Stimulated activated CD4-positive, alpha-beta T cell treated with anti-CD3 and anti-CD28 coated beads, Interleukin-12 subunit alpha, Interleukin-12 subunit beta, amount 100 ng/mL, for 24 hours (primary cell): ENCODE measurements at regions not wholly inside any gene's neighbourhood (a gene's known extent, or its start where the extent isn't known, plus 50 kb on each side); places are given as distances from the start of the nearest gene placed in this dataset.
"Not testable (repeated sequence)": the region's sequence is repeated elsewhere in the genome, so short reads cannot be mapped to it uniquely, and the experiment has no call there.

ENCODE experiments used
- DNase-seq, 2 experiments: peaks; one replicate each; pipeline ENCODE4 v3.0.0-alpha.2; 2020; ENCODE audit warnings: low read depth in 2 of 2

DNA sequence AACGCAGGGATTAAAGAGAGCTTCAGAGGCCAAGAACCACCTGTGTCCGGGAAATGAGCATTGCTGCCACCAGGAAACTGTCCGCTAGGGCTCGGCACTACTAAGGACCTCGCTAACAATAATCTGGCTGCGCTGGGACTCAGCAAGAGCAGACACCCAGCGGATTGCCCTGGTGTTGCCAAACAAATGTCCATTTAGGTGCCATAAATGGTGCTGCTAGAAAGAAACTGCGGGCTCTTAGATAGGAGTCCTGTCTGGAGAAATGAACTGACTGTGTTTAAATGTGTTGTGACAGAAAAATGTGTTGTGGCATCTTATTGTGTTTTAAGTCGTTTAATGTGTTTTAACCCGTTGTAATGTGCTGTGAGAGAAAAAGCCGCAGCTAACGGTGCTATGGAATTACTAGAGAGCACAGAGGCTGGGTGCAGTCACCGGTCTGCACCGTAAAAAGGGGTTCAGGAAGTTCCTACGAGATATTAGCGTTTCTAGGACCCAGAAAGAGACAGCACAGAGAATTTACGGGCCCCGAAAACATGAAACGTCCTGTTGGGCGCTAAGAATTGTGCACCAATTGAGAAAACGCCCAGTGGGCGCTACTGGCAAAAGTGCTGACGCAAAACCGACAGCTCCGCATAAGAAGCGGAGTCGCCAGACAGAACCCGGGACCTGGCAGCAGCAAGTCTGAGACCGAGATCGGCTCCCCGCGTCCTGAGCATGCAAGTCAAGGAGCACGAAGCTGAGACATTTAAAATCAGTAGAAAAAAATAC, 90.6 kb downstream of the ANXA2R start:
- peak in 1 of 2 experiments; percentile 35 for DNase-seq

DNA sequence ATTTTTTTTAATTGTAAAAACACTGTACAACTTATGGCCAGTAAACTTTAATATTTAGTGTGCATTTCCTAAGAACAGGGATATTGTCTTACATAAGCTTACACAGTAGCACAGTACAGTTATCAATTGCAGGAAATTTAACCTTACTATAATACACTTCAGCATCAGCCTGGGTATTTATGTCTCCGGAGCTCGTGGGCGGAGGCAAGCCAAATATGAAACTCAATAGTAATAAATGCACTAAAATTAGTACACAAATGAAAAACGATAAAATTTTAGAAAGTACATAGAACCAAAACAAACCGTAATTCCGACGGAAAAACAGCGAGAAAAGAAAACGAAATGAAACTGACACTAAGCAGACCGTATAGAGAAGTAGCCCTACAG, 91.2 kb downstream of the ANXA2R start:
- no peak for DNase-seq

DNA sequence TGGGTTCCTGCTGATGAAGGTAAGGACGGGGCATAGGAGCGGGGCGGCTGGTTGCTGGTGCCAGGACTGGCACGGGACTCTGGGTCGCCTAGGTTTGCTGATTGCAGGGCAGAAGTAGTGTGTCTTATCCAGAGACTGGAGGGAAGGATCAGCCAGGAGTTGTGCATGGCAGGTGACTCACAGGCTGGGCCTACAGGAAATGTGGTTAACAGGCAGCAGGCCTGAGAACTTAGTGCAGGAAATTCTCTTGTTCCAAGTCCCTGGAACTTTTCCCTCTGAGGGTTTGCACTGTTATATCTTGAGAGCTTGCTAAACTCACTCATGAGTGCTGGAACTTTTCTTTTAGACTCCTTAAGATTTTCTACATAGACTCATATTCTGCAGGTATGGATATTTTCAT, 95.1 kb downstream of the ANXA2R start:
- DNase-seq, result no peak

DNA sequence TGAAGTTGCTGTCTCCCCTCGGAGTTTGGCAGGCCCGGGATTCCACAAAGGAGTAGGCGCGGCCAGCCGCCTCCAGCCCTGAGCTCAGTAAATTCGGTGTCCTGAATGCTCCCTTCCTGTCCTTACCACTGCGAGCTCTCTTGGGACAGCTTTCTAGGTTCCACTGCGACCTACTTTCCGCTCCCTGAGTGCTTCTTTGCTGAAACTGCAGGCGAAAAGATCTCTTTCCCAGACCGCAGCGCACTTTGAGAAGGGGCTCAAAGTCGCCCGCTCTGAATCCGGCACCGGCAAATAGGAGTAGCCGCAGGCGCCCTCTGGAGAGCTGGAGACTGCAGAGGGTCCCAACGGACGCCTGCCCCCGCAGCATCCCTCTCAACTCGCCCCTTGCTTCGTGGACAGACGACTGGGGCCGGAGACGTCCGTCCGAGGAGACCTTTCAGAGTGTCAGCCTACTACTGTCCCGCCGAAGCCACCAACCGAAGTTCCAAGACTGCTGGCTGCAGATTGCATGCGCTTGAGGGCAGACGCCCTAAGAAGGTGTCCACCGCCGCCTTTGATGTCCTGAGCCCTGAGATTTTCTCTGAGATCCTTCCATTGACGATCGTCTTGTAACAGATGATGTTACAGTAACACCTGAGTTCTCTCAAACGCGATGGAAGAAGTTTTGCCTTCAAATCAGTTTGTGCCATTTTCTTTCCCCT, 96.0 kb downstream of the ANXA2R start:
- DNase-seq, result no peak

DNA sequence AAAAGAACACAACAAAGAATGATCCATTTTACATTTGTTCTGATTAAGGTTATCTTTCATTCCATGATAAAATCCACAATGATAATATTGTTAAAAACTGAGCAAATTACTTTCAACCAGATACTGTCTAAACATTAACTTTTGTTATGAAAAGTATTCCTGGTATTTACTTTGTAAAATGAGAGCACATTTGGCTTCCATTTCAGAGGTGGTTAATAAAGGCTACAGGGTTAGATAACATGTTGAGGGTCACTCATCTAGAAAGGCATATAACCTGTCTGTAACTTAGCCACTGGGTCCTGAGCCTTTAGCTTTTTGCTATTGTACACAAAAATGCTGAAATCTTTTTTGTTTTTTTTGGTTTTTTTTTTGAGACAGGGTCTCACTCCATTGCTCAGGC, 99.3 kb downstream of the ANXA2R start:
- no peak for DNase-seq

DNA sequence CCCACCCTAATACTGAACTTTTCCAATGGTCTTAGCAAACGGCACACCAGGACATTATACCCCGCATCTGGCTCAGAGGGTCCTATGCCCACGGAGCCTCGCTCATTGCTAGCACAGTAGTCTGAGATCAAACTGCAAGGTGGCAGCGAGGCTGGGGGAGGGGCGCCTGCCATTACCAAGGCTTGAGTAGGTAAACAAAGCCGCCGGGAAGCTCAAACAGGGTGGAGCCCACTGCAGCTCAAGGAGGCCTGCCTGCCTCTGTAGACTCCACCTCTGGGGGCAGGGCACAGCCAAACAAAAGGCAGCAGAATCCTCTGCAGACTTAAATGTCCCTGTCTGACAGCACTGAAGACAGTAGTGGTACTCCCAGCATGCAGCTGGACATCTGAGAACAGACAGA, 108.1 kb downstream of the ANXA2R start:
- DNase-seq, result not testable (repeated sequence)

DNA sequence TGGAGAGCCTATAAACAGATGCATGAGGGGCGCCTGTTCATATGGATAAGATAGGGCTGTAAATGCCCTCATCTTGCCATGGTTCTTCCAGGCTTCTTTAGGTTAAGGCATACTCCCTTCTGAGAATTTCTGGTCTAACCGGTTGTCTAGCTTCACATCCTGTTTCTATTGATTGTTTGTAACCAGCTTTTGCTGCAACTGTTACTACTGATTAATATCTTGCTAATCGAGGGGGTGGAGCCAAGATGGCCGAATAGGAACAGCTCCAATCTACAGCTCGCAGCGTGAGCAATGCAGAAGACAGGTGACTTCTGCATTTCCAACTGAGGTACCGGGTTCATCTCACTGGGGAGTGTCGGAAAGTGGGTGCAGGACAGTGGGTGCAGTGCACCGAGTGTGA, 108.7 kb downstream of the ANXA2R start:
- DNase-seq, result not testable (repeated sequence)

DNA sequence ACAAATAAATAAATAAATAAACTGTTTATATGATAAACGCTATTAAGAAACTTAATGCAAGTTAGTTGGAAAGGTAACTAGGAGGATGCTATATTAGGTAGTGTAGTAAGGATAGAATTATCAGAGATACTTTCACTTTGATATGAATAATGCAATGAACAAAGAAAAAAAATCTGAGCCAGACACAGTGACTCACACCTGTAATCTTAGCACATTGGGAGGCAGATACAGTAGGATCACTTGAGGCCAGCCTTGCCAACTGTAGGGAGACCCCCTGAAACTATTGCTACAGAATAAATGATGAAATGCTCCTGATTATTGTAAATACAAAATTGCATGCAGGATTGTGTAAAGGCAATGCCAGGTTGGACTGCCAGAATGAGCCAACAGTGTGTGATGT, 109.2 kb downstream of the ANXA2R start:
- DNase-seq, result no peak

DNA sequence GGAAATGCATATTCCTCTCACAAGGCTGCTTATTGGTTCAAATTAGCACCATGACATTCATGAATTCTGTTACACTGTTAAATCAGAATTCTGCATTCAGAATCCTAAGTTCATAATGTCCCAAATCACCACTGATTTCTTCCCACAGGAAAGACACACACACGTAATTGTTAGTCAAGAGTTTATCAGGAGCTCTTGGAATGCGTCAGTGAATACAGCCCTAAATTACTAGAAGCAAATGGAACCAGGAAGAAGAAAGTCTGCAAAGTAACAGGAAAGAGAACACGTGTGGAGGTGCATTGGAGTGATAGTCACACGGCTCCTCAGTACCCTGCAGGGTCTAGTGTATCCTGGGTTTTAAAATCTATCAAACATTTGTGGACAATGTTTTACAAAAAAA, 110.2 kb downstream of the ANXA2R start:
- no peak for DNase-seq

DNA sequence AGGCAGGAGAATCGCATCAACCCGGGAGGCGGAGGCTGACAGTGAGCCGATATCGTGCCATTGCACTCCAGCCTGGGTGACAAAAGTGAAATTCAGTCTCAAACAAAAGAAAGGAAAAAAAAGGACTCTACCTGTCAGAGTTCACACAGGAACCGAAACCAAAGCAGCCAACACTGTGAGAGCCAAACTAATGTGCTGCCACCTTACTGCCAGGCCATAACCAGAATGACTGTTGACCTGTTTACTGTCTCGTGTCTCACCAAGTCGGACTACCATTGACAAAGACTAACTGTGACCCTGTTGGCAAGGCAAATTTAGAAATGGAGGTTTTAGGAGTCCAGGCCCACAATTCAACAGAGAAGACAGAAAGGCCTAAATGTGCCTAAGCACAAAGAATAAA, 112.4 kb downstream of the ANXA2R start:
- no peak for DNase-seq

DNA sequence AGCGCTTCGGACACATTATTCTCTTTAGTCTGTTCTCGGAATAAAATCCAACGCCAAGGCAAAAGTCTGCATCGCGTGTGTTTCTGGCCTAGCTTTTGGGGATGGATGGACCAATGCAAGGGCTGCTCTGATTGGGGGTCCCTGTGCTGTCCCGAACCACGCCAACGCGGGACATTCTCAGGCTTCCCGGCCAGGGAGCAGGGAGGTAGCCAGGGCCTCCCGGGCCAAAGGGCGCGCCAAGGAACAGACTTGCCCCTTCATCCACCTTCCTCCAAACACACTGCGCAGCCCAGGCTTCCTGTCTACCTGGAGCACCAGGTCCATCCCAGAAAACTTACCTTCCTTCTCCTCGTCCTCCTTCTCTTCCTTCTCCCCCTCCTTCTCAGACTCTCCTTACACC, 113.0 kb upstream of the SELENOP start:
- no peak for DNase-seq

DNA sequence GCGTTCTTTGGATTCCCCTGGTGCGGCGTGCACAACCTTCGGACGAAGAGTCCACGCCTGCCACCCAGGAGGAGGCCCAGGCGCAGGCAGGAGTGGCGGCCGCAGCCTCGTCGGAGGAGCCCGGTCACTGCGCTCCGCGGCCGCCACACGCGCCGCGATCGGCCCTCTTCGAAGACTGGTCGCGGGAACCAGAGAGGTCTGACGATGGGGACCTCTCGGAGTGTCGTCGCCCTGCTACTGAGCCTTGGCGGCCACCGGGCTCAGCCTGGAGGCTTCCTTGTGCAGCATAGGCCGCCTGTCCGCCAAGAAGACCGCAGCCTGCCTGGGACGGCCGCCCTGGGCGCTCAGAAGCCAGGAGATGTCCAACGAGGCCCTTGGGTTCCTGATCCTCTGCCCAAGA, 112.5 kb upstream of the SELENOP start:
- DNase-seq, result no peak

DNA sequence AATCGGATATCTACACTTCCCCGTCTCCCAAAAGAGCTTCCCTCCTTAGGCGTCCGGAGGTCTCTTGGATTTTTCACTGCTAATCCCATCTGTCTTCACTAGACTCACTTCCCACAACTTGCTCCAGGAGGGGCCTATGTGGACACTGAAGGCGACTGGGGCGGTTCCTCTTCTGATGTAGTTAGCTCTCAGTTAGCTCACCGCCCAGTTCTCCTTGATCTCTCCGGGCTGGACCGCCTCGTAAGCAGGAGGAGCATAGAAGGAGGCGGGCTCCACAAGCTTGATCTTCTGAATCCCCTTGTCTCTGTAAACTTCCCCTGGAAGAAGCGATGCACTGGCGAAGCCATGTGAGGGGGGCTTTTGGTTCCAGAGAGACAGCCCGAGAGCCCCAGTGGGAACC, 112.0 kb upstream of the SELENOP start:
- no peak for DNase-seq

DNA sequence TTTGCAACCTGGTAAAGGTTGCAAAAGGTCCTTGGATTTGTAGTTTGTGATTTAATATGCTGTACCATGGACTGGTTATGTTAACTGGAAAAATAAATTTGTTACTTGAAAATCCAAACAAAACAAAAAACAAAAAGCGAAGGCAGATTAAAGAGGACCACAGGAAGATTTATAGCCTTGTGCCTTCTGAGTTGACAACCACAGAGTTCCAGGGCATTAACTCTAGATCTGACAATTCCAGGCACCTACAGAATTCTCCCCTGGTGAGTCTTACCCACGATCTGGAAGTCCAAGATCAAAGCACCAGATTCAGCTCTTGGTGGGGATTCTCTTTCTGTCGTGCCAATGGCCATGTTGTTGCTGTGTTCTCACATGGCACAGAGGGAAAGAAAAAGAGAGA, 107.9 kb upstream of the SELENOP start:
- DNase-seq, result no peak

DNA sequence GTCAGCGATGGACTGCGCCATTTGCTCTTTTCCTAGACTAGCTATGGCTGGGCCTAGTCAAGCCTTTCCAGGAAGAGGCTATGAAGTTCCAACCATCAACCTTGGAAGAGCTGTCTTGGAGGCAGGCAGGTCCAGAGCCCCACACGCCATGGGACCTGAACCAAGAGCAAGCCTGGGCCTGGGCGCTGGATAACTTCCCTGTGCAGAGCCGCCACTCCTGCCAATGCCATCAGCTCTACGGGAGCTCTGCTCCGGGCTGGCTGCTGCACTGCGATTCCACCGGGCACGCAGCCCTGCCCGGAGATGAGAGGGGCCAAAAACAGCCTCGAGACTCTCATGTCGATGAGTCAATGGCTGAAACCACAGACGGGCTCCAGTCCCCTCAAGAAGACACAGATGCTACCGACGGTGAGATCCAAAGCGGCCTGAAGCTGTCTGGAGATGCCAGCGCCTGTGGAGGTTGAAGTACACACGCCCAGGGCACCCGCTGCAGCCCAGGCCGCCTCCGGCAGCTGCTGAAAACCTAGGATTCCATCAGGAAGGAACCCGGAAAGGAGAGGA, 103.7 kb upstream of the SELENOP start:
- DNase-seq, result no peak

DNA sequence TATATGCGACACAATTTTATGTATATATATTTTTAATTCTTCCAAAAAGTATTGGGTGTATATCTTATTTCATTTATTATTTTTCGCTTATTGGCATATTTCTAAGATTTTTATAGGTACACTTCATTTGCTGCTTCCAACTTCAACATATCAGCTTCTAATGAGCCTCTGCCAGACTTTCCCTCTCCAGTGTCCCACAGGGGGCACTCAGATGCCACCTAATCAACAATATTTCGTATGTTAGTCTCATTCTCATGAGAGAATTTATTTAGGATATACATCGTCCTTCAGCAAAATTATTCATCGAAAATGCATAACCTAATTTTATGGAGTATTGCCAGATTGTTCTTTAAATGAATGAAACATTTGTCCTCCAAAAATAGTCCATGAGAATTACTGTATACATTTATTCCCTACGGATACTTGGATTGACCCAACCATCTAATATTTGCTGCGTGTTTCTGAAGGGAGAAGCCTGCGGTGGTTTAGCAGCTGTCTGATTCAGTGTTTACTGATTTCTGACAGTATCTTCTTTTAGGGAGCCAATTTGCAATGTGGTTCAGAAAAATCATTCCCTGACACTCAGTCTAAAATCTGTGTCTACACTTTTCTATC, 100.6 kb upstream of the SELENOP start:
- no peak for DNase-seq

DNA sequence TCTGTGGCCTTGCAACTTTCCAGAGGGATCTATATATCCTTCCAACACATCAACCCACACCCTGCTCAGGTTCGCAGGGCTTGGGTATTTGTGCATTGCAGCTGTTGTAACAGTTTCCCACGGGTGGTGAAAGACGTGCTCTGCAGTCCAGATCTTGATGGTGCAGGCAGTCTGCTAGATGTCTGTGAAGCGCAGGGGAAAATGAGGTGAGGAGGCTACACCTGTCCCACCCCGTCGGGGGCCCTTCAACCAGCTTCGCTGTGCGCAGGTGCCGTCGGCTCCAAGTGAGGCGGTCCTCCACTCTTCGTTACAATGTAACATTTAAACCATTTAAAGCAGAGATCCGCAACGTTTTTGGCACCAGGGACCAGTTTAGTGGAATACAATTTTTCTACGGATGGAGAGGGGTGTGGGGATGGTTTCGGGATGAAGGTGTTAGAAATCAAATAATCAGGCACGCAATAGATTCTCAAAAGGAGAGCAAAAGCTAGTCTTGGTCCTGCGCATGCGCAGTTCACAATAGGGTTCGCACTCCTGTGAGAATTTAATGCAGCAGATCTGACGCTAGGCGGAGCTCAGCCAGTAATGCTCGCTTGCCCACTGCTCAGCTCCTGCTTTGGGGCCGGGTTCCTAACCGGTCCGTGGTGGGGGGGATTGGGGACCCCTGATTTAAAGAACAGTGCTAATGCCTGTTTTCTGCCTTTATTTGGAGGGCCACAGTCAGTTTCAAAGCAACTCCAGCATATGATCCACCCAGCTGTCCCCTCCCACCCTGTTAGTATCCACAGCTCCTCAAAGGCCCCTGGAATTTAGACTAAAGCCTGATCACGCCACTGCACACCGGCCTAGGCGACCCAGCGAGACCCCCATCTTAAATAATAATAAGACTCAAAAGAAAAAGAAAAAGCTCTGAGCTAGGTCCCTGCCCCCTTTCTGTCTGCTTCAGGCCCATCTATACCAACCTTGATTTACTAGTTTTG, 97.1 kb upstream of the SELENOP start:
- peak; percentile 77 to 86 for DNase-seq

DNA sequence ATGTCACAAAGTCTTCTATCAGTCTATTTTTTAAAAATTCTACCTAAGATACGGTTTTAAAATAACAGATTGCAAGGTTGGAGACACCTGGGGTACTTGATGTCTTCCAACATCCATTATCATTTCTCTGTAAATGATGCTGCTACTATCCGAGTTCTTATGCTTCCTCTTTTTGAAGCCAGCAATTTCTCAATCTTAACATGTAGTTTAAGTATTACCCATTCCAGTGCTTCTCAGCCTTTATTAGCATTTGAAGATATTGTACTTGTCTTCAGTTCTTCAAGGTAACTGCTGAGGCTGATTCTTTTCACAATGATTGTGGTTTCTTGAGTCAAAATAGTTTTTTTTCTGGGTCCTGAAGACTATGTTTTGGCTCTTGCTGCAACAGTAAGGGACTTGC, 96.4 kb upstream of the SELENOP start:
- DNase-seq, result no peak

DNA sequence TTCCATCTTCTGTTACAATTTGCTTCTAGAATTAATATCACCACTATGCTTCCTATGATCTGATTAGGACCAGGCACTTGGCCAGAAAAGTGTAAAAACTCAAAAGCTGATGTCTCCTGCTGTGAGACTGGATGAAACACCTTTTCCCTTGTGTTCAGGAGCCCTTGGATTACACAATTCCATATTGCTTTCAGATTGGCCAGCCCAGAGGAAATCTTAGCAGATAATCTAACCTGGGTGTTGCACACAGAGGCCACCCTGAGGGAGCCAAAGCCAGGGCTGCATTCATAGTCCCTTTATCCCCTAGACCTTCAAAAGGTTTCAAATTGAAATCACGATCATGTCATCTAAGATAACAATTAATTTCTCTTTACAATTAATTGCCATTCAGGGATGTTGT, 94.1 kb upstream of the SELENOP start:
- no peak for DNase-seq

DNA sequence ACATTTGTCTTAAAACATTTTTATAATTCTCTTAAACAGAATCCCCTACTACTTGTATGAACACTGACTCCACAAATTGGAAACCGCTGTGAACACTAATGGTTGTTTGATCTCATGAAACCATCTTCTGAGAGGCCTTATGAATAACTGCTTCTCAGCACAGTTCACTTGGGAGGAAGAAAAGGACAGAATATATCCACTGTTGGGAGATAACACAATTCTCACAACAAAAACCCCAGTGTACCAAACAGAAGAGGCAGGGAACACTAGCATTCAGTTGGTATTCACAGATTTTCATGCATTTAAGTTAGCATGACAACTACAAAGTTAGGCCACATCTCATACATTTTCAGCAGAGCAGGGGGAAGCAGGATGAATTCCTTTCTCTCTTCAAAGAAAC, 89.0 kb upstream of the SELENOP start:
- no peak for DNase-seq

DNA sequence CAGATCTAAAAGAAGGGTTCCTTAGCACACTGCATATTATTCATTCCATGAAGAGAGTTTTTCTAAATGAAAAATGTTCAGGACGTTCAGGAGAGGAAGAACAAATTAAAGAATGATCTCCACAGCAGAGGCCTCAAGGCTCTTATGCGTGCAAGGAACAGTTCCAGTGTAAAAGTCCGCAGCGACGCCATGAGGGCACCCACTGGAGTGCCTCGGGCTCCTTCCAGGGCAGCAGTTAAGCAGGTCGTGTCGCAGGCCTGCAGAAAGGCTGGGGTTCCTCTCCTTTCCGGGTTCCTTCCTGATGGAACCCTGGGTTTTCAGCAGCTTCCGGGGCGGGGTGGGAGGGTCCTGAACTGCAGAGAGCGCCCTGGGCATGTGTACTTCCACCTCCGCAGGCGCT, 87.1 kb upstream of the SELENOP start:
- DNase-seq, result no peak

DNA sequence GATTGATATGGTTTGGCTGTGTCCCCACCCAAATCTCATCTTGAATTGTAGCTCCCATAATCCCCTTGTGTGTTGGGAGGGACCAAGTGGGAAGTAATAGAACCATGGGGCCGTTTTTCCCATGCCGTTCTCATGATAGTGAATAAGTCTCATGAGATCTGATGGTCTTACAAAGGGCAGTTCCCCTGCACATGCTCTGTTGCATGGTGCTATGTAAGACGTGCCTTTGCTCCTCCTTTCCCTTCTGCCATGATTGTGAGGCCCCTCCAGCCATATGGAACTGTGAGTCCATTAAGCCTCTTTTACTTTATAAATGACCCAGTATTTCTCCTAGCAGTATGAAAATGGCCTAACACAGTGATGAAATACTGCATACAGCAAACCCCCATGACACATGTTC, 84.8 kb upstream of the SELENOP start:
- DNase-seq, result no peak
